GM21825 (cell line): ENCODE measurements at regions not wholly inside any gene's neighbourhood (a gene's known extent, or its start where the extent isn't known, plus 50 kb on each side); places are given as distances from the start of the nearest gene placed in this dataset.
"Not testable (repeated sequence)": the region's sequence is repeated elsewhere in the genome, so short reads cannot be mapped to it uniquely, and the experiment has no call there.

Experiments
- ATAC-seq: cut with Tn5 transposase; IDR thresholded peaks from one replicate; pipeline ENCODE4 v1.9.1; 2021; ENCODE audit warnings: mild to moderate bottlenecking, moderate library complexity; ENCODE audit not compliant: unreplicated experiment

DNA sequence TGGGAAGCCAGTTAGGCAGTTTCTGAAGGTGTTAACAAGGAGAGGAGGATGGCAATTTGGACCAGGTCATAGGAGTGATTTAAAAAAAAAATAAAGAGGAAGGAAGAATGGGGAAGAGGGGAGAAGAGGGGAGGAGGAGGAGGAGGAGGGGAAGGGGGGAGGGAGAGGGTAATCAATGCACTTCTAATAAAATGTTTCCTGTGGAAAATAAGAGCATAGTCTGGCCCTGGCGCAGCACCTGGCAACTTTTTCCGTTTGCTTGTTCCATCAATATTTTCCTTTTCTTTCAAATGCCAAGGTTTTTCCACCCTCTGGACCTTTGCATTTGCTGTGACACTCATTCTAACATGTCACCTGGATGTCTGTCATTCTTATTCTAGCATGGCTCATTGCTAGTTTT is 308.2 kb downstream of the PPP1R3A start:
- ATAC-seq: no peak

DNA sequence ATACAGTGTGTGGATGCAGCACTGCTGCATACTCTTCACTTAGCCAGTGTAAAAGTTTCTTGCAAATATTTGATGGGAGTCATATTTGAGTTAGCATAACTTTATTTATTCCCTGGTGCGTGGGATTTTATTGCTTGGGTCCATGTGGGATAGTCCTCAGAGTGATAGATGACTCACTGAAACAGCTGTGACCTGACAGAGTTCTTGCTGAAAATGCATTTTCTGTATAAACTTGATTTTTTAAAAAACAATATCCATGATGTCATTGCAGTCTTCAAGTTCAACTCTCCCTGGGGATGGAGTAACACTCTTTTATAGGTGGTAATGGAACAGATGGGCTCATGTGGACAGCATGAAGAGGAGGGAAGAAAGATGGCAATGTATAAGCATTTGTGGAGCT is 310.0 kb downstream of the PPP1R3A start:
- no peak for ATAC-seq

DNA sequence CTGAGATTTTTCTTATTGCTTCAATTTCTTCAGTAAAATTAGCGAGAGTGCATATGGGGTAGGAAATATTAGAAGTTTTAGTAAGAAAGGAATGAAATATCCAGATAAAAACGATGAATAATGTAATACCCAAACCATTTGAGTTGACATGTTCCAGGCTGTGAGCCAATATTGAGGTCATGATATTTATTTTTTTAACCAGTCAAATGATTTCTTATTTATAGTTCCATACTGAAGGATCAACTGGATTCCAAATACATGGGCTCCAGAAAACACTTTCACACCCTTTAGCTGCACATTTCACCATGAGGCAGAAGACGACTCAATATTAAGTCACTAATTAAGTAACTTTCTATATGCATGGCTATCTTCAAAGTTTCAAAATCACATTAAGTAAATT is 312.5 kb downstream of the PPP1R3A start:
- no peak for ATAC-seq

DNA sequence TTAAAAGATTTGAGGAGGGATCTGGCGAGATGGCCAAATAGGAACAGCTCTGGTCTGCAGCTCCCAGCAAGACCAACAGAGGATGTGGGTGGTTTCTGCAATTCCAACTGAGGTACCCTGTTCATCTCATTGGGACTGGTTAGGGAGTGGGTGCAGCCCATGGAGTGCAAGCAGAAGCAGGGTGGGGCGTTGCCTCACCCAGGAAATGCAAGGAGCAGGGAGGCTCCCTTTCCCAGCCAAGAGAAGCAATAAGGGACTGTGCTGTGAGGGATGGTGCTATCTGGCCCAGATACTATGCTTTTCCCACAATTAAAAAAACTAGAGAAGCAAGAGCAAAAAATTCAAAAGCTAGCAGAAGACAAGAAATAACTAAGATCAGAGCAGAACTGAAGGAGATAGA is 318.4 kb downstream of the PPP1R3A start:
- ATAC-seq: not testable (repeated sequence)

DNA sequence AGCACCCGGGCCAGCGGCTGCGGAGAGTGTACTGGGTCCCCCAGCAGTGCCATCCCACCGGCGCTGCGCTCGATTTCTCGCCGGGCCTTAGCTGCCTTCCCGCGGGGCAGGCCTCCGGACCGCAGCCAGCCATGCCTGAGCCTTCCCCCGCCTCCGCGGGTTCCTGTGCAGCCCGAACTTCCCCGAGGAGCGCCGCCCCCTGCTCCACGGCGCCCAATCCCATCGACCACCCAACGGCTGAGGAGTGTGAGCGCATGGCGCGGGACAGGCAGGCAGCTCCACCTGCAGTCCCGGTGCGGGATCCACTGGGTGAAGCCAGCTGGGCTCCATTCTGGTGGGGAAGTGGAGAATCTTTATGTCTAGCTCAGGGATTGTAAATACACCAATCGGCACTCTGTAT is 325.4 kb downstream of the PPP1R3A start:
- ATAC-seq: not testable (repeated sequence)

DNA sequence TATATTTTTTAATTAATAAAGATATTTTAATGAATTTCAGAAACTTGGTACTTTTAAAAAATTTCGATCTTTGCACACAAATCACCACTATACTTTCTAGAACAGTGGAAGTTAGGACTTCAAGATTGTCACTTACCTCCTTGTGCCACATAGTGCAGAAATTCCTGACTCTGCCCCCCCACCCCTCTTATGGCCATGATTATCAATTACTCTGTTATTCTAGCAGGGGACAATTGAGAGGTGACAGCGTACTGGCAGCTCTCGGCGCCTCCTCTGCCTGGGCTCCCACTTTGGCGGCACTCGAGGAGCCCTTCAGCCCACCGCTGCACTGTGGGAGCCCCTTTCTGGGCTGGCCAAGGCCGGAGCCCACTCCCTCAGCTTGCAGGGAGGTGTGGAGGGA is 325.9 kb downstream of the PPP1R3A start:
- ATAC-seq: not testable (repeated sequence)

DNA sequence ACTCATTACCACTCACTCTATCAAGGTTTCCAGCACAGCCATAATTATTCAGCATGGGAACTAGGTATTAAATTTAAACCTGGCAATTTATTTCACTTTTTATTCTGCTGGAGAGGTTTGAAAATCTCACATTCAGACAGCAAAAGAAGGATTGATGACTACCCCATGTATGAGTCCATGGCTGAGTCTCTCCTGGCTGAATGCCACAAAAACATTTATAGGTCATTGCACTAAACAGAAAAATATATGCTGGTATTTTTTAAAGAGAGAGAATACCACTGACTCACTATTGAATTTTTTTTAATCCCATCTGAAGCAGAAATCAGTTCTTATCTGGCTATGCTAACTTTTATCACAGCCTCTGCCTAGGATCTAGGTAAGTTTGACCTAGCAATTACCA is 336.3 kb downstream of the PPP1R3A start:
- no peak for ATAC-seq

DNA sequence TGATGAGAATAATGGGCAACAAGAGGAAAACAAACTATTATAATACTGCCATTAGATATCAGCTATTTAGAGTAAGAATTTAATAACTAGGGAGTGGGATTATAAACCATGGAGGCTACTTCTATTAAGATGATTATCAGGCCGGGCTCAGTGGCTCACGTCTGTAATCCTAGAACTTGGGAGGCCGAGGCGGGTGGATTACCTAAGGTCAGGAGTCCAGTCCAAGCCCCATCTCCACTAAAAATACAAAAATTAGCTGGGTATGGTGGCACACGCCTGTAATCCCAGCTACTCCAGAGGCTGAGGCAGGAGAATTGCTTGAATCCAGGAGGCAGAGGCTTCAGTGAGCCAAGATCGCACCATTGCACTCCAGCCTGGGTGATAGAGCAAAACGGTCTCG is 355.6 kb downstream of the PPP1R3A start:
- ATAC-seq: not testable (repeated sequence)

DNA sequence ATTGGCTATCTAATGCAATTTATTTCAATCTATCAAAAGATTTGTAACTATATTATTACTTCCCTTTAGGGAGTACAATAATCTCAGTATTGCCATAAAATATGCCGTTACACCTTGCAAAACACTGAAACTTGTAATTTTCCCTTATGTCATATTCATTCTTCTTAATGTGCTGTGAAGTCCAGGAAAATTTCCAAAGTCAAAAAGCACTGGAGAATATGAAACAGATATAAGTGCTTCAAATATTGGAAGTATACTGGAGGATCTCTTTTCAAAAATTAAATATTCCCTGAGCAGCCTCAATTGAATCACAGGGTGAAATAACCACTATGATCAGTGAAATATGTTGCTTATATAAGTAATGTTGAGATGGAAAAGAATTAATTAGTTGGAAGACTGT is 356.0 kb downstream of the PPP1R3A start:
- no peak for ATAC-seq

DNA sequence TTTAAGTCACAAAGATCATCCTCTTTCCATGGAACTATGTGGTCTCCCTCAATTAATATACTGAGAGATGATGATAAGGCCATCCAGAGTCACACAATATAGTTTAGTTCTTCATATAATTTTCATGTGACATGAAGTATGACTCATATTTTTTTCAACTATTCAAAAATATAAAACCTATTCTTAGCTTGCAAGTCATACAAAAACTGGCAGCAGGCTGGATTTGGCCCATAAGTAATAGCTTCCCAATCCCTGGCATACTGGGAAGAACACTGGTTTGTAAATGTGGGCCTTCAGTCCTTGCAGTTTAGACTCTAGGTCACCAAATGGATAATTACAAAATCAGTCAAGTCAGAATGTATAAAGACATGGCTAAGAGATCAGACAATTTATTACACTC is 356.6 kb downstream of the PPP1R3A start:
- ATAC-seq: no peak

DNA sequence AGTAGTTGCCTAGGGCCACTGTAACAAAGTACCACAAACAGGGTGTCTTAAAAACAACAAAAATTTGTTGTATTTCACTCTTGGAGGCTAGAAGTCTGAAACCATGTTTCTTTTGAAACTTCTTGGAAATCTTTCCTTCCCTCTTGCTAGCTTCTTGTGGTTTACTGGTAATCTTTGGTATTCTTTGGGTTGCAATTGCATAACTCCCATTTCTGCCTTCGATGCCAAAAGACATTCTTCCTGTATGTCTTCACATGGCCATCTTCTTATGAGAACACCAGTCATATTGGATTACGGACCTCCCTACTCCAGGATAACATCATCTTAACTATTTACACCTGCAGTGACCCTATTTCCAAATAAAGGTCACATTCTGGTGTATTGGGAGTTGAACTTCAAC is 357.4 kb downstream of the PPP1R3A start:
- no peak for ATAC-seq

DNA sequence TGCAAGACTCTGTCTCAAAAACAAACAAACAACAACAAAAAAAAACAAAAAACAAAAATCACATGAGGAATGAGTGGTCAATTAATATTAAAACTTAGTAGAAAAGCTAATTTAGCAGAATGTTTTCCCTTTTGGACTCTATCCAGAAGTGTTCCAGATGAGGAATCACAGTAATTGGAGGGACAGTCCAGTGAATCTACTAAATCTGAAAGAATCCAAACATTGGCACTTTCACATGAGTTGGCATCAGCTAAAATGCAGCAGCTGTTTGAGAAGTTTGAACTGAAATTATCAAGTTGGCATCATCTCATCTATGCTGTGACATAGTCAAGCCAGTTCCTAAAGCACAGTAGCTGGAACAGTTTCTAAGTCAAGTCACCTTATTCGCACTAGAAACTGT is 367.8 kb downstream of the PPP1R3A start:
- ATAC-seq: no peak

DNA sequence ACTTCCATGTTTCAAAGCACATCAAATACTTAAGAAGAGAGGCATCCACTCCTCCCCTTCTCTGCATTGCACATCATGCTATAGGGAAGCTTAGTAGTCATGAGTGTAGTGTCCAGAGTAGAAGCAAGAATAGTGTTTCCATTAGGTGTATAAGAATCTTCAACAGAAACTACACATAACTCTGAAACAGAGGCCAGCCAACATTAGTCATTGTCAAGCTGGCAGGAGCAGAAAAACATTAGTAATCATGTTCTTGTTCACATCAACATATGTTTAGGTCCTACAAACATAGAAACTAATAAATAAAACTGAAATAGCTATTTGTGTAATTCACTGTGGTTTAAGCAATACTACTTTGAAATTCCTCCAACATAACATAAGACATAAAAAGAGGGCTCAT is 370.2 kb downstream of the PPP1R3A start:
- no peak for ATAC-seq

DNA sequence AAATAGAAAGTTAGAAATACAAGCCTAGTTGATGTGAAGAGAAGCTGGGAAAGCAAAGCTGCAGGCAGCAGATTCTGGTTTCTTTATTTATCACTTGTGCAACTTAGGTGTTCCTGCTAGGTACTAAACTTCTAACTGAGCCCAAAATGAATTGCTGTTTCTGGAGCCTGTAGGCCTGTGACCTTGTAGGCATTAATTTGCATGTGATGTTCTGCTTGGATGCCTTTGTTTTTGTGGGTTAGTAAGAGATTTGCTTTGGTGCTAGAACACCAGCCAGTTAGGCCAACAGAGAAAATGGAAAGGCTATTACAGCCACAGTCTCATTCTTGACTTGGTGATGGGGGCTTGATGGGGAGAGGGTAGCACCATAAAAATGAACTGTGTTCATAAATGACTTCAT is 370.7 kb downstream of the PPP1R3A start:
- ATAC-seq: no peak

DNA sequence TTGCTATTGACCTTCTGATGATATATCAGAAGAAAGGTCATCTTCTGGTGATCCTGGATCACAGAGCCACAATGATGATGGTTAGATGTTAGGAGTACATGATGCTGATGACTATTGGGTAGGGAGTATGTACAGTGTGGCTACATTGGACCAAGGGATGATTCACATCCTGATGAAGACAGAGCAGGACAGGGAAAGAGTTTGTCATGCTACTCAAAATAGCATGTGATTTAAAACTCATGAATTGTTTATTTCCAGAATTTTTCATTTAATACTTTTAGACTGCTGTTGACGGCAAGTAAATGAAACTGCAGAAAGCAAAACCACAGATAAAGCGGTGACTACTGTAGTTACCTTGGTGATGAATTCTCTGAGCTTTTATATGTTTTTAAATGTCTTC is 397.3 kb downstream of the PPP1R3A start:
- ATAC-seq: no peak

DNA sequence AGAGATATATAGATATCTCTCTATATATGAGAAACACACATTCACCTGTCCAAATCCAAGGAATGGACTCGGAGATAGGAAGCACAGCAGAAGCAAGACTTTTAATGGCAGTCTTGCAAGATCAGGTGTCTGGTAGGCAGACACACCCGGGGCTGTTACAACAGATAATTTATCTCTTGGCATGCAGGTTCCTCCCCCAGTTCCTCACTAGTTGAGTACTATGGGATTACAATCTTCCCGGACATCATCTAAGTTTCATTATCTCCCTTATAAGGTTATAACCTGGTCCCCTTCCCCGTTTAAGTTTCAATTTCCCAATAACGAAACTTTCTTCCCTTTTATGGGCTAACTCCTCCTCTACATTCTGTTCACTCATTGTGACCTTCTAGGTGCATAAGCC is 399.3 kb downstream of the PPP1R3A start:
- no peak for ATAC-seq

DNA sequence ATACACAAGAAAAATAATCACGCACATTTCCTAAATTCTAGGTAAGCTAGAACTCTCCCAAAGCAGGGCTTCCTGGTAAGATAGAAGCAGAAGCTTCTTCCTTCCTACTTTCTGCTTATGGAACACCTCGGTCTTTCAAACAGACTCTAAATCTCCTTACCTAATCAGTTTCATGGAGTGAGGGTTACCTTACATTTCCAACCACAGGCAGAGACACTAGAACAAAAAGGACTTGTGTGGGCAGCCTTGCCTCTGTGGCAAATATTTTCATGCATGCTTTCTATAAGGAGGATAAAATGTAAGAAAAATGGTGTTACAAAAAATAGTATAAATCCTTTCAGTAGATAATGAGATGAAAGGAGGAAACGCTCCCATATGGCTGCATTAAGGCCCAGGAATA is 386.3 kb upstream of the SMIM30 start:
- ATAC-seq: no peak

DNA sequence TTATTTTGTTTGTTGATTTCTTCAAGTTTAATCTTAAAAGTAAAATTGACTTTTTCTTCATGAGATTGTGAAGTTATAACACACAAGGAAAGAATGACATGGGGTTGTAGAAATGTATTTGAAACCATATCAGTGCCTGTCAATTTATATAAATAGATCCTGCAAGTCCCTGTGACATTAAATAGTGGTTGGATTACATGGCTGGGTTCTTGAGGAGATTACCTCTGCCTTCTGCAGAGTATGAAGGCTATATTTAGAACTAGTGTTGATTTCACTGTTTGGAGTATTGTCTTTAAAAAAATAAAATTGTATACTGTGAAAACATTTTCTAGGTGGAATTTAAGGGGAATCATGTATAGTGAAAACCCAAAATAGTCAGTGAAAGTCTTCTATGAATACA is 385.8 kb upstream of the SMIM30 start:
- no peak for ATAC-seq

DNA sequence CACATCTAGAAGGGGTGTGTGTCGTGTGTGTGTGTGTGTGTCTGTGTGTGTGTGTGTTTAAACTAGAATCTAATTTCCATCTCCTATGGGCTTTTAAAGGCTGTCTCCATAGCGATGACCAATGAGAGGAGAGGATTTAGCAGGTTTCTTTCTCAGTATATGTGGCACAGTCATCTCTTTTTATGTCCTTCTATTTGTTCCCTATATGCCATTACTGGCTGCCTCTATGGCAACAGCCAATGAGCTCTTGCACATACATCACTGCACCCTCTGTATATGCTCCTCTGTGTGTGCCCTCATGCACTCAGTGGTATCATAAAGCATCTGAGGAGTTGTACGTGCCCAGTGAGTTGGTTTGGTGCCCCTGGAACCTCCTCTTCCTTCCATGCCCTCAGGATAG is 378.2 kb upstream of the SMIM30 start:
- ATAC-seq: not testable (repeated sequence)

DNA sequence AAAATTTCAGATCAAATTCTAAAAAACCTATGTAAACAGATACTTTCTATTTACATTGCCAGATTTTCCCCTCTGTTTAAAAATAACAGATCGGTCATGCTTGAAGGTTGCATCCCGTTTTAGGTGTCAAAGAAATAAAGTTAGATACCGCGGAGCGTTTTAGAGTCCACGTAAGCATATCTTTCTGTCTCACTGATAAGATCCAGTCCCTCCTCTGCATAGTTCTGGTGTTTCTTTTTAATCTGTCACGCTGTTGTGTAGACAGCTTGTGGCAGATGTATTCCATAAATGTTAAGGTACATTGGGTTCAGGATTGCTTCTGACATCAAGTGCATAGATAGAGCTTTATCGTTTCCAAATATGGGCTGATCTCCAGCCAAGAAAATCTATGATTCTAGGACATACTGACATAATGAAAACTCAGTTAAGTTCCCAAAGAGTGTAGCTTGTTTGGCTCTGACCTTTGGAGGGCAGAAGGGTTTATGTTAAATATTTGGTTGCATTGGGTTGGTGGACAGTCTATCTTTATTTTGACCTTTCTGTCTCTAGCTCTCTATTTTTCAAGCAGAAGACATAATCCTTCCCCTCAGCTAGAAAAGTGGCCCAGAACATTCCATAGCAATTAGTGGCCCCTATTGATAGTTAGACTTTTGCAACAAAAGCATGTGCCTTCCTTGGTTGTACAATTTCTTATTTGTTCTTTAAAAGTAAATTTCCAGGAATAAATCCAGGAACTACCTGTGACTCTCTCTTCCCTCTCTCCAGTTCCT is 376.6 kb upstream of the SMIM30 start:
- peak; percentile 47 for ATAC-seq

DNA sequence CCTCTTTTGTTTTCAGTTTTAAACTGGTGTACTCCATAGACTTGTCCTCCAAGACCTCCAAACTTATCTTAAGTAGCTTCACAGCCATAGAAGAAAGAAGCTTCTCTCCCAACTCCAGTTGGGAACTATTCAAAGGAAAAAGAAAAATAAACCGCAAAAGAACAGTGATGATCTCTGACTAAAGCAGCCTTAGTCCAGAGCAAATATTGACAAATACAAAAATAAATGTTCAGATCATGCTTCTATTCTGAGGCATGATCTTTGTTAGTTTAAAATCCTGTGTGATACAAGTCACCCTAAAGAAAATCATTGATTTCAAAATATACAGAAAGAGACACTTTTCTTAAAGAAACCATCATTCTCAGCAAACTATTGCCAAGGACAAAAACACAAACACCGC is 373.0 kb upstream of the SMIM30 start:
- no peak for ATAC-seq

DNA sequence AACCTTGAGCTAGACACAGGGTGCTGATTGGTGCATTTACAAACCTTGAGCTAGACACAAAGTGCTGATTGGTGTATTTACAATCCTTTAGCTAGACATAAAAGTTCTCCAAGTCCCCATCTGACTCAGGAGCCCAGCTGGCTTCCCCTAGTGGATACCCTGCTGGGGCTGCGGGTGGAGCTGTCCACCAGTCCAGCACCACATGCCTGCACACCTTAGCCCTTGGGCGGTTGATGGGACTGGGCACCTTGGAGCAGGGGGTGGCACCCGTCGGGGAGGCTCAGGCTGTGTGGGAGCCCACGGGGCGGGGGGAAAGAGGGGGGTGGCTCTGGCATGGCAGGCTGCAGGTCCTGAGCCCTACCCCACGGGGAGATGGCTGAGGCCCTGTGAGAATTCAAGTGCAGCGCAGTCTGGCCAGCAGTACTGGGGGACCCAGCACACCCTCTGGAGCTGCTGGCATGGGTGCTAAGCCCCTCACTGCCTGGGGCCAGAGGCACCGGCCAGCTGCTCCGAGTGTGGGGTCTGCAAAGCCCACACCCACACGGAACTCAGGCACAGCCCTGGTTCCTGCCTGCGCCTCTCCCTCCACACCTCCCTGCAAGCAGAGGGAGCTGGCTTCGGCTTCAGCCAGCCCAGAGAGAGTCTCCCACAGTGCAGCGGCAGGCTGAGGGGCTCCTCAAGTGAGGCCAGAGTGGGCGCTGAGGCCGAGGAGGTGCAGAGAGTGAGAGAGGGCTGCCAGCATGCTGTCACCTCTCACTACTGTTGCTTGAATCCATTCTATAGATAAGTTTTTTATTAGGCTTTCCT is 369.8 kb upstream of the SMIM30 start:
- ATAC-seq: no peak
